Heart left ventricle (tissue), 13 donors: ENCODE measurements at regions not wholly inside any gene's neighbourhood (a gene's known extent, or its start where the extent isn't known, plus 50 kb on each side); places are given as distances from the start of the nearest gene placed in this dataset.

Source experiments
- POLR2A ChIP-seq, 2 donors: fragments of 450-650 bp; IDR thresholded peaks; one replicate each; pipeline ENCODE4 v1.6.1; 2017; ENCODE audit warnings: antibody characterized with exemption in 2 of 2, mild to moderate bottlenecking in 2 of 2, moderate library complexity in 2 of 2
- TF ChIP-seq, protein P1 (sequence below), 12 donors: fragments of 200-600 bp; sonication (generic) in 4 of 12; IDR thresholded peaks; one replicate each; pipeline versions ENCODE4 v1.5.0 to v1.8.0; 2018 to 2022; ENCODE audit warnings: antibody characterized with exemption in 12 of 12, mild to moderate bottlenecking in 5 of 12
- donor health status: ischemic (EF 13 %, LVEDD 7.1; RV severe dilation, severe dysfunction).
- donor health status: DM: no; HTN: yes; CAD: no.
- donor health status: DM: no; HTN: no; CAD: no.
- donor health status: ischemic (EF 25% LVEDD 6.9; RV normal size, moderate dysfunction).
- donor health status: ischemic (EF 25% LVEDD 5.7; RV mildly dilated, moderate dysfunction).
- donor health status: ischemic (EF 35%, LVEDD 5.7; RV mildly dilated, moderate dysfunction).
- donor health status: nonischemic (EF 11% LVEDD 7.7; RV severe dilation, severe dysfunction).
- donor health status: DM: yes; HTN: yes; CAD: no.
- donor health status: PGD.
- donor health status: ischemic (EF 29% LVEDD 5.4; RV normal size, mild dysfunction).
- donor health status: nonischemic (EF 23%, LVEDD 6.1; RV moderate dilation, normal function).

DNA sequence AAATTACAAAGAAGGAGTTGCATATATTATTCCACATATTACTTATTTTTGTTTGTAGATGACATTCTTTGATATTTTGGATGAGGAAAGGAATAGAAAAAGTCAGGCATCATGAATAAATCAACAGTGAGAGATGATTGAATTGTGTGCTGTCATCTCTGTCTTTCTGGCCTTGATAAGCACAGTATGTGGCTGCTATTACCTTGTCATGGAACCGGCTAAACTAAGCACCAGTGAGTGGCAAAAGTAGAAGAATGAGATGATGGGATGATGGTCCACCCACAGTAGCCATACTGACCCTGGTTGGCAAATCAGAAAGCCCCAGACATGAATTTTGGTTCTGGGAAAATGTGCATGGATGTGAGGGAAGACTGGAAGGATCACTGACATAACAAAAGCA is 361.2 kb upstream of the DMAC1 start:
- TF ChIP-seq, protein P1, sequence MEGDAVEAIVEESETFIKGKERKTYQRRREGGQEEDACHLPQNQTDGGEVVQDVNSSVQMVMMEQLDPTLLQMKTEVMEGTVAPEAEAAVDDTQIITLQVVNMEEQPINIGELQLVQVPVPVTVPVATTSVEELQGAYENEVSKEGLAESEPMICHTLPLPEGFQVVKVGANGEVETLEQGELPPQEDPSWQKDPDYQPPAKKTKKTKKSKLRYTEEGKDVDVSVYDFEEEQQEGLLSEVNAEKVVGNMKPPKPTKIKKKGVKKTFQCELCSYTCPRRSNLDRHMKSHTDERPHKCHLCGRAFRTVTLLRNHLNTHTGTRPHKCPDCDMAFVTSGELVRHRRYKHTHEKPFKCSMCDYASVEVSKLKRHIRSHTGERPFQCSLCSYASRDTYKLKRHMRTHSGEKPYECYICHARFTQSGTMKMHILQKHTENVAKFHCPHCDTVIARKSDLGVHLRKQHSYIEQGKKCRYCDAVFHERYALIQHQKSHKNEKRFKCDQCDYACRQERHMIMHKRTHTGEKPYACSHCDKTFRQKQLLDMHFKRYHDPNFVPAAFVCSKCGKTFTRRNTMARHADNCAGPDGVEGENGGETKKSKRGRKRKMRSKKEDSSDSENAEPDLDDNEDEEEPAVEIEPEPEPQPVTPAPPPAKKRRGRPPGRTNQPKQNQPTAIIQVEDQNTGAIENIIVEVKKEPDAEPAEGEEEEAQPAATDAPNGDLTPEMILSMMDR (IDR thresholded peaks at IDR 0.05), result no peak
- no peak for TF ChIP-seq POLR2A (IDR thresholded peaks at IDR 0.05)
